ENCODE measurements at regions not wholly inside any gene's neighbourhood (a gene's known extent, or its start where the extent isn't known, plus 50 kb on each side); places are given as distances from the start of the nearest gene placed in this dataset.

DNA sequence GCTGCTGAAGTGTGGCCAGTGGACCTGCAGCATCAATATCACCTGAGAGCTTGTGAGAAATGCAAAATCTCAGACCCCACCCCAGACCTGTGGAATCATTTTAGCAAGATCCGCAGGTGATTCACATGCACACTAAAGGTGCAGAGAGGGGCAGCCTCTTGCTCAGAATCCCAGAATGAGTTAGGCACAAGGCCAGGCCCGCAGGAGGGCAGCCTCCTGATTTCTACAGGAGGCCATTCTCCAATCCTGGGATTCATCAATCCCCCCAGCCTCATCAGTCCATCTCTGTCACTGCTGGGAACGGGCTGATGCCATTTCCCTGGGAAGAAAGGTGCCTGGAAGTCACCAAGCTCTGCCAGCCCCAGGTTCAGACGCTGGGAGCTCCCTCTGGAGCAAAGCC, 63.0 kb upstream of the GPR26 start:
- no peak overlapping the region for H3K27ac ChIP-seq (ENCODE audit: extremely low read depth, low read depth, low read length)
- H3K4me3 ChIP-seq (ENCODE audit: low read depth, low read length): no peak overlapping the region
- TF ChIP-seq, protein P1, sequence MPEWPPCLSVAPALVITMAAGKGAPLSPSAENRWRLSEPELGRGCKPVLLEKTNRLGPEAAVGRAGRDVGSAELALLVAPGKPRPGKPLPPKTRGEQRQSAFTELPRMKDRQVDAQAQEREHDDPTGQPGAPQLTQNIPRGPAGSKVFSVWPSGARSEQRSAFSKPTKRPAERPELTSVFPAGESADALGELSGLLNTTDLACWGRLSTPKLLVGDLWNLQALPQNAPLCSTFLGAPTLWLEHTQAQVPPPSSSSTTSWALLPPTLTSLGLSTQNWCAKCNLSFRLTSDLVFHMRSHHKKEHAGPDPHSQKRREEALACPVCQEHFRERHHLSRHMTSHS (tag by site-specific recombination; IDR thresholded peaks at IDR 0.05): no peak
- no peaks in the 10 kb centered on the region for H3K9me3 ChIP-seq (ENCODE audit: control insufficient read depth, insufficient read depth, low read depth, low read length)
- H3K4me1 ChIP-seq (ENCODE audit: control insufficient read depth, insufficient read depth, low read length): no peaks in the 10 kb centered on the region
- H3K36me3 ChIP-seq (ENCODE audit: control insufficient read depth in 2 of 2, insufficient read depth in 1 of 2, low read length in 2 of 2): no peaks in the 10 kb centered on the region
- POLR2A ChIA-PET: no interaction called here
- CTCF ChIA-PET: interaction anchor here (0.6 kb wide), 1 partner anchor 483 kb away, joined by 3 read pairs; no protein-coding TSS in a partner anchor

DNA sequence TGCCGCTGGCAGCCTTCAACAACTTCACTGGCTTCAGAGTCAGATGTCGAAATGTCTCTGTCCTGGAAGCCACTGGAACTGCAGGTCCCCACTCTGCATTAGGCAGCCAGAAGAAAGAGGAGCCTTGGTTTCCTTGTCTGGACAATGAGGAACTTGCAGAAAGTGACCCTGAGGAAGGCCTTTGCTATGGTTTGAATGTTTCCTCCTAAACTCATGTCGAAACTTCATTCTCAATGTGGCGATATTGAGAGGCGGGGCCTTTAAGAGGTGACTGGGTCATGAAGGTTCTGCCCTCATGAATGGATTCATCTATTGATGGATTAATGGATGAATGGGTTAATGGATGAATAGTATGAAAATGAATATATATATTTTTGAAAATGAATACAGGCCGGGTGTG, 61.6 kb upstream of the GPR26 start:
- no peak for TF ChIP-seq ZNF791 (tag by site-specific recombination; IDR thresholded peaks at IDR 0.05)
- TF ChIP-seq, protein P2, sequence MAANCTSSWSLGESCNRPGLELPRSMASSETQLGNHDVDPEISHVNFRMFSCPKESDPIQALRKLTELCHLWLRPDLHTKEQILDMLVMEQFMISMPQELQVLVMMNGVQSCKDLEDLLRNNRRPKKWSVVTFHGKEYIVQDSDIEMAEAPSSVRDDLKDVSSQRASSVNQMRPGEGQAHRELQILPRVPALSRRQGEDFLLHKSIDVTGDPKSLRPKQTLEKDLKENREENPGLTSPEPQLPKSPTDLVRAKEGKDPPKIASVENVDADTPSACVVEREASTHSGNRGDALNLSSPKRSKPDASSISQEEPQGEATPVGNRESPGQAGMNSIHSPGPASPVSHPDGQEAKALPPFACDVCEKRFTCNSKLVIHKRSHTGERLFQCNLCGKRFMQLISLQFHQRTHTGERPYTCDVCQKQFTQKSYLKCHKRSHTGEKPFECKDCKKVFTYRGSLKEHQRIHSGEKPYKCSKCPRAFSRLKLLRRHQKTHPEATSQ (tag by site-specific recombination; IDR thresholded peaks at IDR 0.05): no peak
- TF ChIP-seq ZBTB7A (tag by site-specific recombination; IDR thresholded peaks at IDR 0.05; ENCODE audit: low read depth): no peak
- TF ChIP-seq YY1 (tag by site-specific recombination; IDR thresholded peaks at IDR 0.05): no peak
- TF ChIP-seq ZNF155 (tag by site-specific recombination; IDR thresholded peaks at IDR 0.05): no peak
- no peak for TF ChIP-seq REPIN1 (tag by site-specific recombination; IDR thresholded peaks at IDR 0.05; ENCODE audit: low read depth)
- TF ChIP-seq KLF10 (tag by site-specific recombination; IDR thresholded peaks at IDR 0.05): no peak
- TF ChIP-seq, protein P3, sequence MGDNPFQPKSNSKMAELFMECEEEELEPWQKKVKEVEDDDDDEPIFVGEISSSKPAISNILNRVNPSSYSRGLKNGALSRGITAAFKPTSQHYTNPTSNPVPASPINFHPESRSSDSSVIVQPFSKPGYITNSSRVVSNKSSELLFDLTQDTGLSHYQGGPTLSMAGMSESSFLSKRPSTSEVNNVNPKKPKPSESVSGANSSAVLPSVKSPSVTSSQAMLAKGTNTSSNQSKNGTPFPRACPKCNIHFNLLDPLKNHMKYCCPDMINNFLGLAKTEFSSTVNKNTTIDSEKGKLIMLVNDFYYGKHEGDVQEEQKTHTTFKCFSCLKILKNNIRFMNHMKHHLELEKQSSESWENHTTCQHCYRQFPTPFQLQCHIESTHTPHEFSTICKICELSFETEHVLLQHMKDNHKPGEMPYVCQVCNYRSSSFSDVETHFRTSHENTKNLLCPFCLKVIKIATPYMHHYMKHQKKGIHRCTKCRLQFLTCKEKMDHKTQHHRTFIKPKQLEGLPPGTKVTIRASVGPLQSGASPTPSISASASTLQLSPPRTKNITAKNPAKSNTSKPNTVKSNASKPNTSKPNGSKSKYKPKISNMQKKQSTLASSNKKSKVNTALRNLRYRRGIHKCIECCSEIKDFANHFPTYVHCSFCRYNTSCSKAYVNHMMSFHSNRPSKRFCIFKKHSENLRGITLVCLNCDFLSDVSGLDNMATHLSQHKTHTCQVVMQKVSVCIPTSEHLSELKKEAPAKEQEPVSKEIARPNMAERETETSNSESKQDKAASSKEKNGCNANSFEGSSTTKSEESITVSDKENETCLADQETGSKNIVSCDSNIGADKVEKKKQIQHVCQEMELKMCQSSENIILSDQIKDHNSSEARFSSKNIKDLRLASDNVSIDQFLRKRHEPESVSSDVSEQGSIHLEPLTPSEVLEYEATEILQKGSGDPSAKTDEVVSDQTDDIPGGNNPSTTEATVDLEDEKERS (tag by site-specific recombination; IDR thresholded peaks at IDR 0.05): no peak
- no peak for TF ChIP-seq BCL11B (tag by site-specific recombination; IDR thresholded peaks at IDR 0.05; ENCODE audit: low read depth)
- TF ChIP-seq ZXDB (tag by site-specific recombination; IDR thresholded peaks at IDR 0.05): no peak
- CTCF ChIA-PET: no interaction called here
- POLR2A ChIA-PET: no interaction called here
- H3K36me3 ChIP-seq (ENCODE audit: control insufficient read depth in 2 of 2, insufficient read depth in 1 of 2, low read length in 2 of 2): no peaks in the 10 kb centered on the region
- no peaks in the 10 kb centered on the region for H3K9me3 ChIP-seq (ENCODE audit: control insufficient read depth, insufficient read depth, low read depth, low read length)
- no peaks in the 10 kb centered on the region for H3K4me1 ChIP-seq (ENCODE audit: control insufficient read depth, insufficient read depth, low read length)
- no peak overlapping the region for H3K27ac ChIP-seq (ENCODE audit: extremely low read depth, low read depth, low read length)
- H3K4me3 ChIP-seq (ENCODE audit: low read depth, low read length): no peak overlapping the region

DNA sequence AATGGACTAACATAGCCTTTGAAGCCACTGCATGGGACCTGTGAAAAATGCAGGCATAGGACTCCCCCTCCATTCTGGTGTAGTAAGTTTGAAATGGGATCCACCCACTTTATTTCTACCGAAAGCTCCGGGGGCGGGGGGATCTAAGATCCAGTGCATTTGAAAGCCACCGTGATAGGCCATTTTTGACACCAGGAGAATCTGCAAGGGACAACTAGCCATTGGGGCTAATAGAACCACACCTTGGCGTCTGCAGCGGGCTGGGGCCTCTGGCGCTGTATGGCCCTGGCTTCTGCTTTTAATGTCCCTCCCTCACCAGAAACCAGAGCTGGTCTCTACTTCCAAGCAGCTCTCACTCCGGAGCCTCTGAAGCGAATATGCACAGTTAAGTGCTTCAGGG, 60.1 kb upstream of the GPR26 start:
- no peak for TF ChIP-seq PRDM1 (tag by site-specific recombination; IDR thresholded peaks at IDR 0.05)
- TF ChIP-seq ZNF404 (tag by site-specific recombination; IDR thresholded peaks at IDR 0.05): no peak
- TF ChIP-seq ZNF391 (tag by site-specific recombination; IDR thresholded peaks at IDR 0.05; ENCODE audit: borderline replicate concordance, low read depth): no peak
- no peak for TF ChIP-seq MYNN (tag by site-specific recombination; IDR thresholded peaks at IDR 0.05; ENCODE audit: borderline replicate concordance)
- TF ChIP-seq, protein P4, sequence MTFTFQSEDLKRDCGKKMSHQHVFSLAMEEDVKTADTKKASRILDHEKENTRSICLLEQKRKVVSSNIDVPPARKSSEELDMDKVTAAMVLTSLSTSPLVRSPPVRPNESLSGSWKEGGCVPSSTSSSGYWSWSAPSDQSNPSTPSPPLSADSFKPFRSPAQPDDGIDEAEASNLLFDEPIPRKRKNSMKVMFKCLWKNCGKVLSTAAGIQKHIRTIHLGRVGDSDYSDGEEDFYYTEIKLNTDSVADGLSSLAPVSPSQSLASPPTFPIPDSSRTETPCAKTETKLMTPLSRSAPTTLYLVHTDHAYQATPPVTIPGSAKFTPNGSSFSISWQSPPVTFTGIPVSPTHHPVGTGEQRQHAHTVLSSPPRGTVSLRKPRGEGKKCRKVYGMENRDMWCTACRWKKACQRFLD (tag by site-specific recombination; IDR thresholded peaks at IDR 0.05): no peak
- TF ChIP-seq, protein P5, sequence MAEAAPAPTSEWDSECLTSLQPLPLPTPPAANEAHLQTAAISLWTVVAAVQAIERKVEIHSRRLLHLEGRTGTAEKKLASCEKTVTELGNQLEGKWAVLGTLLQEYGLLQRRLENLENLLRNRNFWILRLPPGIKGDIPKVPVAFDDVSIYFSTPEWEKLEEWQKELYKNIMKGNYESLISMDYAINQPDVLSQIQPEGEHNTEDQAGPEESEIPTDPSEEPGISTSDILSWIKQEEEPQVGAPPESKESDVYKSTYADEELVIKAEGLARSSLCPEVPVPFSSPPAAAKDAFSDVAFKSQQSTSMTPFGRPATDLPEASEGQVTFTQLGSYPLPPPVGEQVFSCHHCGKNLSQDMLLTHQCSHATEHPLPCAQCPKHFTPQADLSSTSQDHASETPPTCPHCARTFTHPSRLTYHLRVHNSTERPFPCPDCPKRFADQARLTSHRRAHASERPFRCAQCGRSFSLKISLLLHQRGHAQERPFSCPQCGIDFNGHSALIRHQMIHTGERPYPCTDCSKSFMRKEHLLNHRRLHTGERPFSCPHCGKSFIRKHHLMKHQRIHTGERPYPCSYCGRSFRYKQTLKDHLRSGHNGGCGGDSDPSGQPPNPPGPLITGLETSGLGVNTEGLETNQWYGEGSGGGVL (tag by site-specific recombination; IDR thresholded peaks at IDR 0.05): no peak
- TF ChIP-seq GLI4 (tag by site-specific recombination; IDR thresholded peaks at IDR 0.05): no peak
- no peak for TF ChIP-seq GLIS2 (tag by site-specific recombination; IDR thresholded peaks at IDR 0.05)
- no peak for TF ChIP-seq ZNF121 (tag by site-specific recombination; IDR thresholded peaks at IDR 0.05)
- no peak for TF ChIP-seq ZNF501 (tag by site-specific recombination; IDR thresholded peaks at IDR 0.05)
- TF ChIP-seq ZNF548 (tag by site-specific recombination; IDR thresholded peaks at IDR 0.05): no peak
- TF ChIP-seq SCRT2 (tag by site-specific recombination; IDR thresholded peaks at IDR 0.05): no peak
- ChIA-PET CTCF (interaction anchor here (0.6 kb wide), 1 partner anchor 274 kb away, joined by 4 read pairs; no protein-coding TSS in a partner anchor), POLR2A (no interaction called here)
- no peak overlapping the region for H3K27ac ChIP-seq (ENCODE audit: extremely low read depth, low read depth, low read length)
- no peaks in the 10 kb centered on the region for H3K9me3 ChIP-seq (ENCODE audit: control insufficient read depth, insufficient read depth, low read depth, low read length)
- H3K4me1 ChIP-seq (ENCODE audit: control insufficient read depth, insufficient read depth, low read length): no peaks in the 10 kb centered on the region
- no peak overlapping the region for H3K4me3 ChIP-seq (ENCODE audit: low read depth, low read length)
- H3K36me3 ChIP-seq (ENCODE audit: control insufficient read depth in 2 of 2, insufficient read depth in 1 of 2, low read length in 2 of 2): no peaks in the 10 kb centered on the region

Measured in HEK293 (cell line).